HG02885 (cell line): ENCODE measurements at regions not wholly inside any gene's neighbourhood (a gene's known extent, or its start where the extent isn't known, plus 50 kb on each side); places are given as distances from the start of the nearest gene placed in this dataset.
"Not testable (repeated sequence)": the region's sequence is repeated elsewhere in the genome, so short reads cannot be mapped to it uniquely, and the experiment has no call there.

Experiments
- ATAC-seq: cut with Tn5 transposase; IDR thresholded peaks from one replicate; pipeline ENCODE4 v1.9.1; 2021; ENCODE audit warnings: mild to moderate bottlenecking; ENCODE audit not compliant: unreplicated experiment, poor library complexity

DNA sequence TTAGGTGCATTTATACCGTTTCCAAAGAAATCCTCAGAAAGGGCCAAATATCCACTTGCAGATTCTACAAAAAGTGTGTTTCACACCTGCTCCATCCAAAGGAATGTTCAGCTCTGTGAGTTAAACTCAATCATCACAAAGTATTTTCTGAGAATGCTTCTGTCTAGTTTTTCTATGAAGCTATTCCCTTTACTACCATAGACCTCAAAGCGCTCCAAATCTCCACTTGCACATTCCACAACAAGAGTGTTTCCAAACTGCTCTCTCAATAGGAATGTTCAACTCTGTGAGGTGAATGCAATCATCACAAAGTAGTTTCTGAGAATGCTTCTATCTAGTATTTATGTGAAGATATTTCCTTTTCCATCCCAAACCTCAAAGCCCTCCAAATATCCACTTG, 412.7 kb upstream of the WSB1 start:
- not testable (repeated sequence) for ATAC-seq

DNA sequence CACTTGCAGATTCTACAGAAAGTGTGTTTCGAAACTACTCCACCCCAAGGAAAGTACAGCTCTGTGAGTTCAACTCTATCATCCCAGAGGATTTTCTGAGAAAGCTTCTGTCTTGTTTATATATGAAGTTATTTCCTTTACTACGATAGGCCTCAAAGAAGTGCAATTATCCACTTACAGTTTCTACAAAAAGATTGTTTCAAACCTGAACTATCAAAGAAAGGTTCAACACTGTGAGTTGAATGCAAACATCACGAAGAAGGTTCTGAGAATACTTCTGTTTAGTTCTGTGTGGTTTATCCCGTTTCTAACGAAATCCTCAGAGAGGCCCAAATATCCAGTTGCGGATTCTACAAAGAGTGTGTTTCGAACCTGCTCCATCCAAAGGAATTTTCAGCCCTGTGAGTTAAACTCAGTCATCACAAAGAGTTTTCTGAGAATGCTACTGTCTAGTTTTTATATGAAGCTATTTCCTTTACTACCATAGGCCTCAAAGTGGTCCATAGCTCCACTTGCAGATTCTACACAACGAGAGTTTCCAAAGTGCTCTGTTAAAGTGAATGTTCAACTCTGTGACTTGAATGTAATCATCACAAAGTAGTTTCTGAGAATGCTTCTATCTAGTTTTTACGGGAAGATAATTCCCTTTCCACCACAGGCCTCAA, 411.7 kb upstream of the WSB1 start:
- ATAC-seq: peak; percentile 56

DNA sequence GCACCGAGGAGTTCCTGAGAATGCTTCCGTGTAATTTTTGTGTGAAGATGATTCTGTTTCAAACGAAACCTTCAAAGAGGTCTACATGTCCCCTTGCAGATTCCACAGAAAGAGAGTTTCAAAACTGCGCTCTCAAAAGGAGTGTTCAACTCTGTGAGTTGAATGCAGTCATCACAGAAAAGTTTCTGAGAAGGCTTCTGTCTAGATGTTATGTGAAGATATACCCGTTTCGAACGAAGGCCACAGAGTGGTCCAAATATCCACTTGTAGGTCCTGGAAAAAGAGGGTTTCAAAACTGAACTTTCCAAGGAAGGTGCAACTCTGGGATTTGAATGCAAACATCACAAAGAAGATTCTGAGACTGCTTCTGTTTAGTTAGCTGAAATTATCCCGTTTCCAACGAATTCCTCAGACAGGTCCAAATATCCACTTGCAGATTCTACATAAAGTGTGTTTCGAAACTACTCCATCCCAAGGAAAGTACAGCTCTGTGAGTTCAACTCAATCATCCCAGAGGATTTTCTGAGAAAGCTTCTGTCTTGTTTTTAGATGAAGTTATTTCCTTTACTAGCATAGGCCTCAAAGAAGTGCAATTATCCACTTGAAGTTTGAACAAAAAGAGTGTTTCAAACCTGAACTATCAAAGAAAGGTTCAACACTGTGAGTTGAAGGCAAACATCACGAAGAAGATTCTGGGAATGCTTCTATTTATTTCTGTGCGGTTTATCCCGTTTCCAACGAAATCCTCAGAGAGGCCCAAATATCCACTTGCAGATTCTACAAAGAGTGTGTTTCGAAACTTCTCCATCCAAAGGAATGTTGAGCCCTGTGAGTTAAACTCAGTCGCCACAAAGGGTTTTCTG, 409.8 kb upstream of the WSB1 start:
- ATAC-seq: not testable (repeated sequence)

DNA sequence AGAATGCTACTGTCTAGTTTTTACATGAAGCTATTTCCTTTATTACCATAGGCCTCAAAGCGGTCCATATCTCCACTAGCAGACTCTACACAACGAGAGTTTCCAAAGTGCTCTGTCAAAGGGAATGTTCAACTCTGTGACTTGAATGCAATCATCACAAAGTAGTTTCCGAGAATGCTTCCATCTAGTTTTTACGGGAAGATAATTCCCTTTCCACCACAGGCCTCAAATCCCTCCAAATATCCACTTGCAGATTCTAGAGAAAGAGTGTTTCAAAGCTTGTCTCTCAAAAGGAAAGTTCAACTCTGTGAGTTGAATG, 409.2 kb upstream of the WSB1 start:
- ATAC-seq: not testable (repeated sequence)

DNA sequence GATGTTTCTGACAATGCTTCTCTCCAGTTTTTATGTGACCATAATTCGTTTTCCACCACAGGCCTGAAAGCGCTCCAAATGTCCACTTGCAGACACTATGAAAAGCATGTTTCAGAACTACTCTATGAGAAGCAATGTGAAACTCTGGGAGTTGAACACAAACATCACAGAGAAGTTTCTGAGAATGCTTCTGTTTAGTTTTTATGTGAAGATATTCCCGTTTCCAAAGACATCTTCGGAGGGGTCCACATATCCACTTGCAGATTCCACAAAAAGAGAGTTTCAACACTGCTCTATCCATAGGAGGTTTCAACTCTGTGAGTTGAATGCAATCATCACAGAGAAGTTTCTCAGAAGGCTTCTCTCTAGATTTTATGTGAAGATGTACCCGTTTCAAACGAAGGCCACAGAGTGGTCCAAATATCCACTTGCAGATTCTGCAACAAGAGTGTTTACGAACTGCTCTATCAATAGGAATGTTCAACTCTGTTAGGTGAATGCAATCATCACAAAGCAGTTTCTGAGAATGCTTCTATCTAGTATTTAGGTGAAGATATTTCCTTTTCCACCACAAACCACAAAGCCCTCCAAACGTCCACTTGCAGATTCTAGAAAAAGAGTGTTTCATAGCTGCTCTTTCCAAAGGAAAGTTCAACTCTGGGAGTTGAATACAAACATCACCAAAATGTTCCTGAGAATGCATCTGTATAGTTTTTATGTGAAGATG, 408.5 kb upstream of the WSB1 start:
- ATAC-seq: not testable (repeated sequence)
